Activated CD8-positive, alpha-beta memory T cell treated with anti-CD3 and anti-CD28 coated beads for 48 hours (primary cell): ENCODE measurements at regions not wholly inside any gene's neighbourhood (a gene's known extent, or its start where the extent isn't known, plus 50 kb on each side); places are given as distances from the start of the nearest gene placed in this dataset.
A peak's percentile ranks its signal among the peaks of the same experiment; 100 is the strongest.

Experiments
- DNase-seq, 3 experiments: peaks; one replicate each; pipeline ENCODE4 v3.0.0-alpha.2; 2020; ENCODE audit warnings: low read depth in 2 of 3, low spot score in 2 of 3

GRCh38 chr21:18460979-18461378 is 57.4 kb upstream of the TMPRSS15 start:
- no peak for DNase-seq

GRCh38 chr21:18461743-18462142 is 58.2 kb upstream of the TMPRSS15 start:
- no peak for DNase-seq

- DNase-seq, result no peak
Observed at GRCh38 chr21:18467715-18468114, 64.1 kb upstream of the TMPRSS15 start.

GRCh38 chr21:18468790-18469189 is 65.2 kb upstream of the TMPRSS15 start:
- DNase-seq, result no peak

- no peak for DNase-seq
Observed at GRCh38 chr21:18476639-18477038, 73.1 kb upstream of the TMPRSS15 start.

- DNase-seq, result no peak
Observed at GRCh38 chr21:18477043-18477442, 73.5 kb upstream of the TMPRSS15 start.

GRCh38 chr21:18478513-18478912 is 74.9 kb upstream of the TMPRSS15 start:
- no peak for DNase-seq

GRCh38 chr21:18488252-18488651 is 84.7 kb upstream of the TMPRSS15 start:
- no peak for DNase-seq

GRCh38 chr21:18493422-18493821 is 89.8 kb upstream of the TMPRSS15 start:
- DNase-seq, result no peak

GRCh38 chr21:18495523-18495922 is 91.9 kb upstream of the TMPRSS15 start:
- DNase-seq, result no peak

- no peak for DNase-seq
Observed at GRCh38 chr21:18498431-18498830, 94.8 kb upstream of the TMPRSS15 start.

- DNase-seq, result peak in 2 of 3 experiments; percentile 1 to 11
Observed at GRCh38 chr21:18499761-18500376, 96.3 kb upstream of the TMPRSS15 start.

GRCh38 chr21:18518054-18518481 is 114.5 kb upstream of the TMPRSS15 start:
- no peak for DNase-seq

- DNase-seq, result no peak
Observed at GRCh38 chr21:18521204-18521603, 117.6 kb upstream of the TMPRSS15 start.

GRCh38 chr21:18522181-18522972 is 118.8 kb upstream of the TMPRSS15 start:
- DNase-seq, result no peak

- DNase-seq, result no peak
Observed at GRCh38 chr21:18524097-18524880, 120.7 kb upstream of the TMPRSS15 start.

GRCh38 chr21:18529254-18529653 is 125.7 kb upstream of the TMPRSS15 start:
- DNase-seq, result no peak

GRCh38 chr21:18542081-18542480 is 138.5 kb upstream of the TMPRSS15 start:
- DNase-seq, result no peak

GRCh38 chr21:18545908-18546307 is 142.3 kb upstream of the TMPRSS15 start:
- no peak for DNase-seq

GRCh38 chr21:18547347-18547746 is 143.8 kb upstream of the TMPRSS15 start:
- DNase-seq, result no peak

- DNase-seq, result no peak
Observed at GRCh38 chr21:18548249-18548648, 144.7 kb upstream of the TMPRSS15 start.
